ENCODE measurements at regions not wholly inside any gene's neighbourhood (a gene's known extent, or its start where the extent isn't known, plus 50 kb on each side); places are given as distances from the start of the nearest gene placed in this dataset. TPM values are rescaled to one million over a fixed set of nuclear protein-coding genes. Genes with fewer than 3 reads are reported as not detected.

DNA sequence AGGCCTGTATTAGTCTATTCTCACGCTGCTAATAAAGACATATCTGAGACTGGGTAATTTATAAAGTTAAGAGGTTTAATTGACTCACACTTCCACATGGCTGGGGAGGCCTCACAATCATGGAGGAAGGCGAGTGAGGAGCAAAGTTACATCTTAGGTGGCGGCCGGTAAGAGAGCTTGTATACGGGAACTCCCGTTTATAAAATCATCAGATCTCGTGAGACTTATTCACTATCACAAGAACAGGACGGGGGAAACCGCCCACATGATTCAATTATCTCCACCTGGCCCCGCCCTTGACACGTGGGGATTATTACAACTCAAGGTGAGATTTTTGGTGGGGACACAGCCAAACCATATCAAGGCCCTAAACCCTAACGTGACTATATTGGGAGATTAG is 110.1 kb downstream of the LLPH start:
- no peak overlapping the region for H3K27ac ChIP-seq (ENCODE audit: low read depth in 1 of 2, low read length in 1 of 2)
- no peak overlapping the region for H3K9ac ChIP-seq (ENCODE audit: insufficient read depth in 1 of 2, low read length in 2 of 2)
- H3K27me3 ChIP-seq (ENCODE audit: control insufficient read depth in 3 of 3, insufficient read depth in 3 of 3, low read length in 2 of 3): peaks cover 0 to 7% (median 0%) of the 10 kb centered on the region in 3 donors
- 93 to 97% methylated on average over 12 of the region's 12 CpGs for WGBS, 2 donors
- H3K36me3 ChIP-seq (ENCODE audit: control insufficient read depth in 4 of 4, insufficient read depth in 4 of 4, low read length in 4 of 4): no peaks in the 10 kb centered on the region
- DNase-seq (no peak), ATAC-seq (ENCODE audit: insufficient read depth, low FRiP score) (no peak)
- no peaks in the 10 kb centered on the region for H3K4me1 ChIP-seq (ENCODE audit: control insufficient read depth in 5 of 5, insufficient read depth in 5 of 5, low read length in 5 of 5)
- no peak overlapping the region for H3K4me3 ChIP-seq
- H3K9me3 ChIP-seq (ENCODE audit: control insufficient read depth in 4 of 4, insufficient read depth in 3 of 4, low read length in 3 of 4): peaks cover 0 to 2% (median 0%) of the 10 kb centered on the region in 4 donors
- TF ChIP-seq, protein P1, sequence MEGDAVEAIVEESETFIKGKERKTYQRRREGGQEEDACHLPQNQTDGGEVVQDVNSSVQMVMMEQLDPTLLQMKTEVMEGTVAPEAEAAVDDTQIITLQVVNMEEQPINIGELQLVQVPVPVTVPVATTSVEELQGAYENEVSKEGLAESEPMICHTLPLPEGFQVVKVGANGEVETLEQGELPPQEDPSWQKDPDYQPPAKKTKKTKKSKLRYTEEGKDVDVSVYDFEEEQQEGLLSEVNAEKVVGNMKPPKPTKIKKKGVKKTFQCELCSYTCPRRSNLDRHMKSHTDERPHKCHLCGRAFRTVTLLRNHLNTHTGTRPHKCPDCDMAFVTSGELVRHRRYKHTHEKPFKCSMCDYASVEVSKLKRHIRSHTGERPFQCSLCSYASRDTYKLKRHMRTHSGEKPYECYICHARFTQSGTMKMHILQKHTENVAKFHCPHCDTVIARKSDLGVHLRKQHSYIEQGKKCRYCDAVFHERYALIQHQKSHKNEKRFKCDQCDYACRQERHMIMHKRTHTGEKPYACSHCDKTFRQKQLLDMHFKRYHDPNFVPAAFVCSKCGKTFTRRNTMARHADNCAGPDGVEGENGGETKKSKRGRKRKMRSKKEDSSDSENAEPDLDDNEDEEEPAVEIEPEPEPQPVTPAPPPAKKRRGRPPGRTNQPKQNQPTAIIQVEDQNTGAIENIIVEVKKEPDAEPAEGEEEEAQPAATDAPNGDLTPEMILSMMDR (IDR thresholded peaks at IDR 0.05; ENCODE audit: control extremely low read depth, extremely low read depth): no peak

DNA sequence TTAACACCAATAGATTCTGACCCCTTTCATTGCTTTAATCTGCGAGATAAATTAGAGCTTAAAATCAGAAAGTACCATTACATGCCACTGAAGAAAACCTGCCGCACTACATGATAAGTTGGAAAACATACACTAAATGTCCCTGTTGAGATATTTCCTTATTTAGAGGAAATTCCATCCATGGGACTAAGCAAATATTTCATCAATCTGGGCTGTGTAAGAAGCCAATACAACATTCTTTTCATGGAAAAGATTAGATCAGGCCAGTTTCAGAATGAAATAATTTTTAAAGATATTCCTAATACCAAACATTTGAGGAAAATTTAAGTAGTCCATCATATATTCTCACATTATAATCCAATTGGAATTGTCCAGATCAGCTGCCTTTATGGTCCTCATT is 112.8 kb downstream of the LLPH start:
- no peak for ATAC-seq (ENCODE audit: insufficient read depth, low FRiP score)
- H3K4me1 ChIP-seq (ENCODE audit: control insufficient read depth in 5 of 5, insufficient read depth in 5 of 5, low read length in 5 of 5): peaks cover 0 to 8% (median 0%) of the 10 kb centered on the region in 5 donors
- no peak overlapping the region for H3K4me3 ChIP-seq
- DNase-seq: no peak
- WGBS, 2 donors: 79 to 96% methylated on average over 2 of the region's 2 CpGs
- no peak overlapping the region for H3K27ac ChIP-seq (ENCODE audit: low read depth in 1 of 2, low read length in 1 of 2)
- H3K9me3 ChIP-seq (ENCODE audit: control insufficient read depth in 4 of 4, insufficient read depth in 3 of 4, low read length in 3 of 4): peaks cover 0 to 2% (median 0%) of the 10 kb centered on the region in 4 donors
- TF ChIP-seq, protein P1 (IDR thresholded peaks at IDR 0.05; ENCODE audit: control extremely low read depth, extremely low read depth): no peak
- peaks cover 0 to 7% (median 0%) of the 10 kb centered on the region in 3 donors for H3K27me3 ChIP-seq (ENCODE audit: control insufficient read depth in 3 of 3, insufficient read depth in 3 of 3, low read length in 2 of 3)
- no peak overlapping the region for H3K9ac ChIP-seq (ENCODE audit: insufficient read depth in 1 of 2, low read length in 2 of 2)
- no peaks in the 10 kb centered on the region for H3K36me3 ChIP-seq (ENCODE audit: control insufficient read depth in 4 of 4, insufficient read depth in 4 of 4, low read length in 4 of 4)

Small RNA genes in the stretch of these regions (small RNA-seq; reads per million reads assigned to genes)
- gene MIR6074 (ENCODE audit: low replicate concordance): not detected
- not detected for gene RNA5SP362 (ENCODE audit: low replicate concordance)

Measured in lung (tissue), 12 donors.